Upper lobe of left lung (tissue), 4 donors: ENCODE measurements at regions not wholly inside any gene's neighbourhood (a gene's known extent, or its start where the extent isn't known, plus 50 kb on each side); places are given as distances from the start of the nearest gene placed in this dataset.

Experiments
- CTCF ChIP-seq, 6 experiments: fragments of 450-650 bp in 4 of 6; fragments of 200-600 bp in 2 of 6; sonication (generic) in 2 of 6; IDR thresholded peaks; one replicate each; pipeline ENCODE4 v1.5.1; 2016 to 2019; ENCODE audit warnings: antibody characterized with exemption in 6 of 6
- POLR2A ChIP-seq, 4 donors: fragments of 450-650 bp; IDR thresholded peaks; one replicate each; pipeline ENCODE4 v1.5.1; 2016 to 2017; ENCODE audit warnings: antibody characterized with exemption in 4 of 4, mild to moderate bottlenecking in 2 of 4
- POLR2AphosphoS5 ChIP-seq, 2 donors: sonication (generic); formaldehyde crosslinking; IDR thresholded peaks; one replicate each; pipeline ENCODE4 v1.5.1; 2017; ENCODE audit warnings: antibody characterized with exemption in 2 of 2

- no peak for TF ChIP-seq CTCF (IDR thresholded peaks at IDR 0.05)
- TF ChIP-seq POLR2A (IDR thresholded peaks at IDR 0.05) = no peak
- TF ChIP-seq POLR2AphosphoS5 (IDR thresholded peaks at IDR 0.05) = no peak
Observed at GRCh38 chr11:95339086-95339901, 108.3 kb upstream of the SESN3 start.
